ENCODE measurements at regions not wholly inside any gene's neighbourhood (a gene's known extent, or its start where the extent isn't known, plus 50 kb on each side); places are given as distances from the start of the nearest gene placed in this dataset.

GRCh38 chr14:76922584-76922983, 96.4 kb downstream of the LRRC74A start:
- Histone ChIP-seq H3K4me2 (ENCODE audit: extremely low read depth, insufficient read depth, low read length) (no peak overlapping the region), H3K9ac (ENCODE audit: insufficient read depth, low read length) (no peak overlapping the region)

DNA sequence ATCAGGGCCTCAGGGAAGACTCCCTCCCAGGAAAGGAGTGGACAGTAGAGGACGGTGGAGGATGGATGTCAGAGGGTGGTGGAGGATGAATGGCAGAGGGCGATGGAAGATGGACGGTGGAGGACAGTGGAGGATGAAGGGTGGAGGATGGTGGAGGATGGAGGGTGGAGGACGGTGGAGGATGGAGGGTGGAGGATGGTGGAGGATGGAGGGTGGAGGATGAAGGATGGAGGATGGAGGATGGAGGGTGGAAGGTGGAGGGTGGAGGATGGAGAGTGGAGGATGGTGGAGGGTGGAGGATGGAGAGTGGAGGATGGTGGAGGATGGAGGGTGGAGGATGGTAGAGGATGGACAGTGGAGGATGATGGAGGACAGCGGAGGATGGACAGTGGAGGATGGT, 95.9 kb downstream of the LRRC74A start:
- no peak for DNase-seq (ENCODE audit: low read depth in 2 of 2)
- no peaks in the 10 kb centered on the region for H4K20me1 ChIP-seq (ENCODE audit: control insufficient read depth, extremely low read depth, insufficient read depth, low read length)
- no peak overlapping the region for H3K4me2 ChIP-seq (ENCODE audit: extremely low read depth, insufficient read depth, low read length)
- peaks cover 39% of the 10 kb centered on the region for H3K4me1 ChIP-seq (ENCODE audit: control insufficient read depth, extremely low read depth, insufficient read depth, low read length)
- TF ChIP-seq EZH2 (IDR thresholded peaks at IDR 0.05; ENCODE audit: low read length, missing control alignments) (no peak), CTCF (conservative IDR thresholded peaks at IDR 0.05 in 1 of 2, IDR thresholded peaks at IDR 0.05 in 1 of 2; ENCODE audit: low read depth in 1 of 2, low read length in 2 of 2) (no peak)
- H3K9ac ChIP-seq (ENCODE audit: insufficient read depth, low read length), result no peak overlapping the region
- H3K79me2 ChIP-seq (ENCODE audit: control insufficient read depth, insufficient read depth, low read length), result no peaks in the 10 kb centered on the region
- no peaks in the 10 kb centered on the region for H3K27me3 ChIP-seq (ENCODE audit: control insufficient read depth, insufficient read depth, low read length)
- H2AFZ ChIP-seq (ENCODE audit: low read length), result no peak overlapping the region
- no peak overlapping the region for H3K27ac ChIP-seq (ENCODE audit: insufficient read depth, low read length)
- no peaks in the 10 kb centered on the region for H3K36me3 ChIP-seq (ENCODE audit: control insufficient read depth, insufficient read depth, low read length)
- no peak overlapping the region for H3K4me3 ChIP-seq (replicated peaks in 1 of 4; ENCODE audit: control extremely low read depth in 1 of 4, insufficient read depth in 1 of 4, low read depth in 3 of 4, low read length in 4 of 4)
- no peaks in the 10 kb centered on the region for H3K9me3 ChIP-seq (ENCODE audit: control insufficient read depth, insufficient read depth, low read depth, low read length)

More at GRCh38 chr14:76922584-76922983, 96.4 kb downstream of the LRRC74A start:
- no peaks in the 10 kb centered on the region for H4K20me1 ChIP-seq (ENCODE audit: control insufficient read depth, extremely low read depth, insufficient read depth, low read length)
- DNase-seq (ENCODE audit: low read depth in 2 of 2), result peak; percentile 35 to 77
- H3K36me3 ChIP-seq (ENCODE audit: control insufficient read depth, insufficient read depth, low read length), result no peaks in the 10 kb centered on the region
- no peaks in the 10 kb centered on the region for H3K9me3 ChIP-seq (ENCODE audit: control insufficient read depth, insufficient read depth, low read depth, low read length)
- peak overlapping the region; percentile 58 for H2AFZ ChIP-seq (ENCODE audit: low read length)
- H3K4me1 ChIP-seq (ENCODE audit: control insufficient read depth, extremely low read depth, insufficient read depth, low read length), result peaks cover 36% of the 10 kb centered on the region
- no peaks in the 10 kb centered on the region for H3K79me2 ChIP-seq (ENCODE audit: control insufficient read depth, insufficient read depth, low read length)
- no peaks in the 10 kb centered on the region for H3K27me3 ChIP-seq (ENCODE audit: control insufficient read depth, insufficient read depth, low read length)
- H3K4me3 ChIP-seq (replicated peaks in 1 of 4; ENCODE audit: control extremely low read depth in 1 of 4, insufficient read depth in 1 of 4, low read depth in 3 of 4, low read length in 4 of 4), result no peak overlapping the region
- TF ChIP-seq EZH2 (IDR thresholded peaks at IDR 0.05; ENCODE audit: low read length, missing control alignments), result no peak
- no peak for TF ChIP-seq CTCF (conservative IDR thresholded peaks at IDR 0.05 in 1 of 2, IDR thresholded peaks at IDR 0.05 in 1 of 2; ENCODE audit: low read depth in 1 of 2, low read length in 2 of 2)
- no peak overlapping the region for H3K27ac ChIP-seq (ENCODE audit: insufficient read depth, low read length)

DNA sequence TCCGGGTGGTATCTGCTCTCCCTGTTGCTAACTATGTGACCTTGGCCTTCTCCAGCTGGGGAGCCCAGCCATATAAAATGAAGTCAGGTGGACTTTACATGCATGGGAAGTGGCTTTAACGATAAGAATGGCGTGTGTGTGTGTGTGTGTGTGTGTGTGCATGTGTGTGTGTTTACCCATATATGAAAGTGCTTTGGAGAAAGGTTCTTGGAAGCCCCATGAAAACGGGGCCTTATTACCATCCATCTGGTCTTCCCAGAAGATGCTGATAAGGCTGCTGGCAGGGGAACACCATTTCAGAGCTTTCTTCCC, 94.8 kb downstream of the LRRC74A start:
- no peak for DNase-seq (ENCODE audit: low read depth in 2 of 2)
- H3K9ac ChIP-seq (ENCODE audit: insufficient read depth, low read length), result no peak overlapping the region
- H4K20me1 ChIP-seq (ENCODE audit: control insufficient read depth, extremely low read depth, insufficient read depth, low read length), result no peaks in the 10 kb centered on the region
- H3K36me3 ChIP-seq (ENCODE audit: control insufficient read depth, insufficient read depth, low read length), result no peaks in the 10 kb centered on the region
- TF ChIP-seq CTCF (conservative IDR thresholded peaks at IDR 0.05 in 1 of 2, IDR thresholded peaks at IDR 0.05 in 1 of 2; ENCODE audit: low read depth in 1 of 2, low read length in 2 of 2) (no peak), EZH2 (IDR thresholded peaks at IDR 0.05; ENCODE audit: low read length, missing control alignments) (no peak)
- no peak overlapping the region for H3K27ac ChIP-seq (ENCODE audit: insufficient read depth, low read length)
- H2AFZ ChIP-seq (ENCODE audit: low read length), result no peak overlapping the region
- peaks cover 38% of the 10 kb centered on the region for H3K4me1 ChIP-seq (ENCODE audit: control insufficient read depth, extremely low read depth, insufficient read depth, low read length)
- no peaks in the 10 kb centered on the region for H3K79me2 ChIP-seq (ENCODE audit: control insufficient read depth, insufficient read depth, low read length)
- no peaks in the 10 kb centered on the region for H3K9me3 ChIP-seq (ENCODE audit: control insufficient read depth, insufficient read depth, low read depth, low read length)
- H3K4me2 ChIP-seq (ENCODE audit: extremely low read depth, insufficient read depth, low read length), result no peak overlapping the region
- H3K4me3 ChIP-seq (replicated peaks in 1 of 4; ENCODE audit: control extremely low read depth in 1 of 4, insufficient read depth in 1 of 4, low read depth in 3 of 4, low read length in 4 of 4), result no peak overlapping the region
- no peaks in the 10 kb centered on the region for H3K27me3 ChIP-seq (ENCODE audit: control insufficient read depth, insufficient read depth, low read length)
